Neural crest cell (in vitro differentiated cells): ENCODE measurements at regions not wholly inside any gene's neighbourhood (a gene's known extent, or its start where the extent isn't known, plus 50 kb on each side); places are given as distances from the start of the nearest gene placed in this dataset.

Experiments
- DNase-seq: peaks from one replicate; pipeline ENCODE4 v3.0.0; 2021; ENCODE audit warnings: low read depth, mixed read lengths, low spot score
- H3K27ac Mint-ChIP-seq: one replicate; pipeline ENCODE4 v1.8.0; 2021; ENCODE audit warnings: mild to moderate bottlenecking, mixed read lengths; ENCODE audit not compliant: unreplicated experiment
- H3K27me3 Mint-ChIP-seq: 2 replicates; pipeline ENCODE4 v1.8.0; 2021; ENCODE audit warnings: low read depth, mild to moderate bottlenecking, mixed read lengths
- H3K36me3 Mint-ChIP-seq: 2 replicates; pipeline ENCODE4 v1.8.0; 2021; ENCODE audit warnings: low read depth, mild to moderate bottlenecking, mixed read lengths
- H3K4me1 Mint-ChIP-seq: 2 replicates; pipeline ENCODE4 v1.8.0; 2021; ENCODE audit warnings: mixed read lengths
- H3K4me3 Mint-ChIP-seq: one replicate; pipeline ENCODE4 v1.8.0; 2021; ENCODE audit warnings: mild to moderate bottlenecking, mixed read lengths
- H3K9me3 Mint-ChIP-seq: 2 replicates; pipeline ENCODE4 v1.8.0; 2021; ENCODE audit warnings: mixed read lengths
- CTCF ChIP-seq: fragments of 200-600 bp; sonication (generic); conservative IDR thresholded peaks from 2 replicates; pipeline ENCODE4 v1.5.0; 2021; ENCODE audit warnings: antibody characterized with exemption, mild to moderate bottlenecking

GRCh38 chr1:163973586-163973985 lies 585.4 kb upstream of the PBX1 start:
- H3K27me3 Mint-ChIP-seq: no peaks in the 10 kb centered on the region
- no peak for TF ChIP-seq CTCF

DNA sequence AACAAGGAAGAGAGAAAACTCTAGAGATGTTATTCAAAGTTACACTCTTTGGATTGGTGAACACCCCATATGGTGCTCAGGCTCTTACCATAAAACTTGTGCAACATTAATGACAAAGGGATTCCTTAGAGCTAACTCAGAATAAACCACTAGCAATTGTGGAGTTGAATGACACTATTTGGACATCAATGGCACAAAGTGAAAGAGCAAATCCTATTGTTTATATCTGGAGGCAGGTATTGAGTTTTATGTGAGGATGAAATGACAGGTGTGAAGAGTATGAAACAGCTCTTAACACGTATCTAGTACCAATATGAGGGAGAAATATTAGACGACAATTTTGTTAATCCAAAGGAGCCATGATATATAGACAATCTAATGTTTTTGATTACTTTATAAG lies 584.9 kb upstream of the PBX1 start:
- H3K36me3 Mint-ChIP-seq: no peaks in the 10 kb centered on the region
- H3K27ac Mint-ChIP-seq: no peak overlapping the region
- H3K4me1 Mint-ChIP-seq: peaks cover 13% of the 10 kb centered on the region
- TF ChIP-seq CTCF: no peak
- no peak for DNase-seq
- H3K4me3 Mint-ChIP-seq: no peak overlapping the region
- no peaks in the 10 kb centered on the region for H3K9me3 Mint-ChIP-seq
- H3K27me3 Mint-ChIP-seq: no peaks in the 10 kb centered on the region

More at GRCh38 chr1:163973586-163973985, 585.4 kb upstream of the PBX1 start:
- H3K4me3 Mint-ChIP-seq: no peak overlapping the region
- H3K27ac Mint-ChIP-seq: no peak overlapping the region
- H3K9me3 Mint-ChIP-seq: no peaks in the 10 kb centered on the region
- peaks cover 13% of the 10 kb centered on the region for H3K4me1 Mint-ChIP-seq
- no peaks in the 10 kb centered on the region for H3K36me3 Mint-ChIP-seq
- no peak for DNase-seq

DNA sequence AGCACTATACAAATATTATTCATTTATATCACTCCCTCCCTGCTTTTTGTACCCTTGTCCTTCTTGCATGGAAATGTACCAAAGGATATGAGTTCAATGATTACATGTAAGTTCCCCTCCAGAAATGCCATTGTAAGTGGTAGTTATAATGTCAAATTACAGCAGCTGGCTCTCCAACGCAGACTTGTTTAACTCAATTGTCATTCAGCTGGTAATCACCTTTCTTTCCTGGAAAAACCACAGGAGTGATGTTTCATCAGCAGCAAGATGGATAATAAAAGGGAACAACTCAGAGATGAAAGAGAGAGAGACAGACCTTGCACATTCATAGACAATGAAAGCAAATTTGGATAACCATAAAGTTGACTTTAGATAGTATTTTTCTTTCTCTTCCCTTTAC lies 578.6 kb upstream of the PBX1 start:
- no peak for TF ChIP-seq CTCF
- no peak for DNase-seq
- Mint-ChIP-seq H3K36me3 (no peaks in the 10 kb centered on the region), H3K27ac (no peak overlapping the region), H3K27me3 (peaks cover under 1% of the 10 kb centered on the region), H3K4me3 (no peak overlapping the region), H3K9me3 (no peaks in the 10 kb centered on the region), H3K4me1 (no peaks in the 10 kb centered on the region)

DNA sequence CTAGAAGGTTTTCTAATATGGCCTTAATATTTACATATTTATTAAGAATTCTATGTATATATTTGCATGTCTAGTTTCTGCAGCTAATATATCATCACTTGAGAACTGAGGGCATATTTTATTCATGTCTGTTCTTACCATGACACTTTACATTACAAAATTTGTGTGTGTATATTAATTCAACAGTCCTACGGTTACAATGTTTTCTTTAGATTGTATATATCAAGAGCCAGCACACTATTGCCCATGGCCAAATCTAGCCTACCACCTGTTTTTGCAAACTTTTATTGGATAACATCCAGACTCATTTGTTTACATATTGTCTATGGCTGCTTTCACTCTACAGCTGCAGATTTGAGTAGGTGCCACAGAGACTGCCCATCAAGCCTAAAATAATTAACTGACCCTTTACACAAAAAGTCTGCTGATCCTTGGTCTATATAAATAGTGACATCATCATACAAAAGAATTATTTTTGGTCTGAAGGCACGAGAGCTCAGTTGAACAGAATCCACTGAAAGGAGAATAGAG lies 577.4 kb upstream of the PBX1 start:
- no peak for TF ChIP-seq CTCF
- H3K4me3 Mint-ChIP-seq: no peak overlapping the region

GRCh38 chr1:163983097-163983496 lies 575.9 kb upstream of the PBX1 start:
- TF ChIP-seq CTCF: no peak
- Mint-ChIP-seq H3K27ac (no peak overlapping the region), H3K9me3 (no peaks in the 10 kb centered on the region), H3K4me1 (no peaks in the 10 kb centered on the region), H3K36me3 (no peaks in the 10 kb centered on the region), H3K4me3 (no peak overlapping the region), H3K27me3 (peaks cover 8% of the 10 kb centered on the region)
- DNase-seq: no peak

More for the DNA sequence above, 577.4 kb upstream of the PBX1 start:
- Mint-ChIP-seq H3K27ac (no peak overlapping the region), H3K4me1 (no peaks in the 10 kb centered on the region), H3K9me3 (no peaks in the 10 kb centered on the region), H3K27me3 (peaks cover 3% of the 10 kb centered on the region), H3K36me3 (no peaks in the 10 kb centered on the region)
- DNase-seq: no peak
